ENCODE measurements at regions not wholly inside any gene's neighbourhood (a gene's known extent, or its start where the extent isn't known, plus 50 kb on each side); places are given as distances from the start of the nearest gene placed in this dataset.
"Not testable (repeated sequence)": the region's sequence is repeated elsewhere in the genome, so short reads cannot be mapped to it uniquely, and the experiment has no call there.

GRCh38 chr14:98914942-98915341 is 357.1 kb downstream of the BCL11B start:
- no peak for DNase-seq

GRCh38 chr14:98915625-98916024 is 356.4 kb downstream of the BCL11B start:
- no peak for DNase-seq

GRCh38 chr14:98916036-98916435 is 356.0 kb downstream of the BCL11B start:
- no peak for DNase-seq

GRCh38 chr14:98916476-98916875 is 355.5 kb downstream of the BCL11B start:
- no peak for DNase-seq

- no peak for DNase-seq
Measured at GRCh38 chr14:98919434-98919833, 352.6 kb downstream of the BCL11B start.

- not testable (repeated sequence) for DNase-seq
Measured at GRCh38 chr14:98921306-98921705, 350.7 kb downstream of the BCL11B start.

GRCh38 chr14:98923596-98923995 is 348.4 kb downstream of the BCL11B start:
- no peak for DNase-seq

- DNase-seq: no peak
Measured at GRCh38 chr14:98924046-98924445, 348.0 kb downstream of the BCL11B start.

- DNase-seq: no peak
Measured at GRCh38 chr14:98925354-98926040, 346.5 kb downstream of the BCL11B start.

GRCh38 chr14:98926146-98926545 is 345.9 kb downstream of the BCL11B start:
- DNase-seq: no peak

GRCh38 chr14:98926801-98927200 is 345.2 kb downstream of the BCL11B start:
- DNase-seq: no peak

- no peak for DNase-seq
Measured at GRCh38 chr14:98927986-98928385, 344.0 kb downstream of the BCL11B start.

GRCh38 chr14:98928418-98928817 is 343.6 kb downstream of the BCL11B start:
- DNase-seq: no peak

GRCh38 chr14:98931126-98931525 is 340.9 kb downstream of the BCL11B start:
- DNase-seq: no peak

GRCh38 chr14:98931911-98932310 is 340.1 kb downstream of the BCL11B start:
- DNase-seq: no peak

- no peak for DNase-seq
Measured at GRCh38 chr14:98932431-98933325, 339.3 kb downstream of the BCL11B start.

GRCh38 chr14:98934569-98934968 is 337.4 kb downstream of the BCL11B start:
- DNase-seq: not testable (repeated sequence)

- no peak for DNase-seq
Measured at GRCh38 chr14:98935921-98936320, 336.1 kb downstream of the BCL11B start.

- no peak for DNase-seq
Measured at GRCh38 chr14:98937021-98937420, 335.0 kb downstream of the BCL11B start.

GRCh38 chr14:98937712-98938505 is 334.1 kb downstream of the BCL11B start:
- DNase-seq: no peak

- DNase-seq: no peak
Measured at GRCh38 chr14:98940693-98941437, 331.1 kb downstream of the BCL11B start.

GRCh38 chr14:98941481-98941880 is 330.5 kb downstream of the BCL11B start:
- DNase-seq: no peak

- DNase-seq: no peak
Measured at GRCh38 chr14:98943907-98944306, 328.1 kb downstream of the BCL11B start.
